ENCODE measurements at regions not wholly inside any gene's neighbourhood (a gene's known extent, or its start where the extent isn't known, plus 50 kb on each side); places are given as distances from the start of the nearest gene placed in this dataset.

GRCh38 chr1:223030871-223031400 lies 112.1 kb downstream of the TLR5 start:
- DNase-seq (no peak), ATAC-seq (ENCODE audit: insufficient read depth, low read depth) (no peak)
- H3K9ac ChIP-seq (ENCODE audit: low read depth, low read length) = no peak overlapping the region

DNA sequence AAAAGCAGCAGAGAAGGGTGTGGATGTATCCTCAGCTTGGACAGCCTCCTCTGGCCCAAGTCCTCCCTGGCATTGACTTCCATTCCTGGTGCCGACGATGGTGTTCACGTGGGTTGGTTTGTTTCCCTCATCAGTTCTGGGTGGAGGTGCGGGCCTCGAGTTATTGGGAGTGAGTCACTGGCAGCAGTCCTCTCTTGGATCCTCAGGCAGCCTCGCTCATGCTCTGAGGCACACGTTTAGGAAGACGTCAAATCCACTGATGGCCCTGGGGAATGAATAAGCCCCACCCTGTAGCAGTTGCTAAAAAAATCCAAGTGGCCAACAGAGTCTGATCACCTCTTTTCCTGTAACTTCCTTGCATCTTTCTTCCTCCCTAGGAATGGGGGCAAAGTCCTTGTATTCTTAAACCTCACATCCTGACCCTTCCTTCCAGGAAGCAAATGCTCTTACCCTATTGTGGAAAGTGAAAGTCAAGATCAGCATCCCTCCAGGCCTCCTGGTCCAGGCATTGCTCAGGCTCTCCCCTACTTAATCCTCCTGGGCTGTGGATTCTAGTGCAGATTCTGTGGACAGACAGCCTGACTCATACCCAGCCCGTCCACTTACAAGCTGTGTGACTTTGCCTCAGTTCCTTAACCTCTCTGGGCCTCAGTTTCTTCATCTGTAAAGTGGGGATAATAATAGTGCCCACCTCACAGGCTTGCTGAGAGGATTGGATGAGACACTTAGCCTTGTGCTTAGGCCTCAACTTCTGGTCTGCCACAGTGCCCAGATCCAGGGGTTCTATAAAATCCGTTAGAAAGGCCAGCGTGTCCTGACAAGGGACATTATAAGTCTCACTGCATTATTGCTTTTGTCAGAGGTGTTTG lies 111.1 kb downstream of the TLR5 start:
- Histone ChIP-seq H3K27ac (ENCODE audit: low read length) (no peak overlapping the region), H3K79me2 (ENCODE audit: insufficient read depth, low read length) (no peaks in the 10 kb centered on the region), H3K36me3 (ENCODE audit: insufficient read depth, low read length) (no peaks in the 10 kb centered on the region), H3K4me1 (ENCODE audit: insufficient read depth, low read length) (no peaks in the 10 kb centered on the region), H3K4me2 (ENCODE audit: insufficient read depth, low read length) (no peak overlapping the region), H3K4me3 (ENCODE audit: low read depth in 1 of 2, low read length in 2 of 2) (no peak overlapping the region), H4K20me1 (ENCODE audit: insufficient read depth, low read length) (no peaks in the 10 kb centered on the region), H2AFZ (ENCODE audit: low read depth, low read length) (no peak overlapping the region), H3K9me3 (ENCODE audit: insufficient read depth, low read length, severe bottlenecking) (no peaks in the 10 kb centered on the region), H3K9ac (ENCODE audit: low read depth, low read length) (no peak overlapping the region), H3K27me3 (ENCODE audit: insufficient read depth, low read length, poor library complexity) (no peaks in the 10 kb centered on the region)
- TF ChIP-seq, protein P1, sequence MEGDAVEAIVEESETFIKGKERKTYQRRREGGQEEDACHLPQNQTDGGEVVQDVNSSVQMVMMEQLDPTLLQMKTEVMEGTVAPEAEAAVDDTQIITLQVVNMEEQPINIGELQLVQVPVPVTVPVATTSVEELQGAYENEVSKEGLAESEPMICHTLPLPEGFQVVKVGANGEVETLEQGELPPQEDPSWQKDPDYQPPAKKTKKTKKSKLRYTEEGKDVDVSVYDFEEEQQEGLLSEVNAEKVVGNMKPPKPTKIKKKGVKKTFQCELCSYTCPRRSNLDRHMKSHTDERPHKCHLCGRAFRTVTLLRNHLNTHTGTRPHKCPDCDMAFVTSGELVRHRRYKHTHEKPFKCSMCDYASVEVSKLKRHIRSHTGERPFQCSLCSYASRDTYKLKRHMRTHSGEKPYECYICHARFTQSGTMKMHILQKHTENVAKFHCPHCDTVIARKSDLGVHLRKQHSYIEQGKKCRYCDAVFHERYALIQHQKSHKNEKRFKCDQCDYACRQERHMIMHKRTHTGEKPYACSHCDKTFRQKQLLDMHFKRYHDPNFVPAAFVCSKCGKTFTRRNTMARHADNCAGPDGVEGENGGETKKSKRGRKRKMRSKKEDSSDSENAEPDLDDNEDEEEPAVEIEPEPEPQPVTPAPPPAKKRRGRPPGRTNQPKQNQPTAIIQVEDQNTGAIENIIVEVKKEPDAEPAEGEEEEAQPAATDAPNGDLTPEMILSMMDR (IDR thresholded peaks at IDR 0.05; ENCODE audit: borderline replicate concordance, extremely low read depth, low read length, poor library complexity, severe bottlenecking) = no peak
- no peak for TF ChIP-seq EZH2 (IDR thresholded peaks at IDR 0.05; ENCODE audit: borderline replicate concordance, low read depth, low read length, severe bottlenecking)
- ATAC-seq (ENCODE audit: insufficient read depth, low read depth) (no peak), DNase-seq (no peak)

More at GRCh38 chr1:223030871-223031400, 112.1 kb downstream of the TLR5 start:
- TF ChIP-seq EZH2 (IDR thresholded peaks at IDR 0.05; ENCODE audit: borderline replicate concordance, low read depth, low read length, severe bottlenecking) = no peak
- TF ChIP-seq, protein P1 (IDR thresholded peaks at IDR 0.05; ENCODE audit: borderline replicate concordance, extremely low read depth, low read length, poor library complexity, severe bottlenecking) = no peak
- H3K4me2 ChIP-seq (ENCODE audit: insufficient read depth, low read length) = no peak overlapping the region
- no peaks in the 10 kb centered on the region for H4K20me1 ChIP-seq (ENCODE audit: insufficient read depth, low read length)
- no peaks in the 10 kb centered on the region for H3K4me1 ChIP-seq (ENCODE audit: insufficient read depth, low read length)
- H3K27me3 ChIP-seq (ENCODE audit: insufficient read depth, low read length, poor library complexity) = no peaks in the 10 kb centered on the region
- H3K4me3 ChIP-seq (ENCODE audit: low read depth in 1 of 2, low read length in 2 of 2) = no peak overlapping the region
- no peaks in the 10 kb centered on the region for H3K36me3 ChIP-seq (ENCODE audit: insufficient read depth, low read length)
- no peaks in the 10 kb centered on the region for H3K79me2 ChIP-seq (ENCODE audit: insufficient read depth, low read length)
- no peak overlapping the region for H3K27ac ChIP-seq (ENCODE audit: low read length)
- H2AFZ ChIP-seq (ENCODE audit: low read depth, low read length) = no peak overlapping the region
- no peaks in the 10 kb centered on the region for H3K9me3 ChIP-seq (ENCODE audit: insufficient read depth, low read length, severe bottlenecking)

GRCh38 chr1:223033658-223034057 lies 109.4 kb downstream of the TLR5 start:
- no peak for TF ChIP-seq EZH2 (IDR thresholded peaks at IDR 0.05; ENCODE audit: borderline replicate concordance, low read depth, low read length, severe bottlenecking)
- TF ChIP-seq, protein P1 (IDR thresholded peaks at IDR 0.05; ENCODE audit: borderline replicate concordance, extremely low read depth, low read length, poor library complexity, severe bottlenecking) = no peak
- DNase-seq (no peak), ATAC-seq (ENCODE audit: insufficient read depth, low read depth) (no peak)
- H3K4me3 ChIP-seq (ENCODE audit: low read depth in 1 of 2, low read length in 2 of 2) = no peak overlapping the region
- no peaks in the 10 kb centered on the region for H3K36me3 ChIP-seq (ENCODE audit: insufficient read depth, low read length)
- H3K9ac ChIP-seq (ENCODE audit: low read depth, low read length) = no peak overlapping the region
- H3K4me2 ChIP-seq (ENCODE audit: insufficient read depth, low read length) = no peak overlapping the region
- no peaks in the 10 kb centered on the region for H3K9me3 ChIP-seq (ENCODE audit: insufficient read depth, low read length, severe bottlenecking)
- no peak overlapping the region for H2AFZ ChIP-seq (ENCODE audit: low read depth, low read length)
- no peaks in the 10 kb centered on the region for H3K27me3 ChIP-seq (ENCODE audit: insufficient read depth, low read length, poor library complexity)
- no peaks in the 10 kb centered on the region for H3K79me2 ChIP-seq (ENCODE audit: insufficient read depth, low read length)
- no peak overlapping the region for H3K27ac ChIP-seq (ENCODE audit: low read length)
- no peaks in the 10 kb centered on the region for H4K20me1 ChIP-seq (ENCODE audit: insufficient read depth, low read length)
- no peaks in the 10 kb centered on the region for H3K4me1 ChIP-seq (ENCODE audit: insufficient read depth, low read length)

Measured in DND-41 (cell line).